ENCODE measurements at regions not wholly inside any gene's neighbourhood (a gene's known extent, or its start where the extent isn't known, plus 50 kb on each side); places are given as distances from the start of the nearest gene placed in this dataset.
"Not testable (repeated sequence)": the region's sequence is repeated elsewhere in the genome, so short reads cannot be mapped to it uniquely, and the experiment has no call there.

DNA sequence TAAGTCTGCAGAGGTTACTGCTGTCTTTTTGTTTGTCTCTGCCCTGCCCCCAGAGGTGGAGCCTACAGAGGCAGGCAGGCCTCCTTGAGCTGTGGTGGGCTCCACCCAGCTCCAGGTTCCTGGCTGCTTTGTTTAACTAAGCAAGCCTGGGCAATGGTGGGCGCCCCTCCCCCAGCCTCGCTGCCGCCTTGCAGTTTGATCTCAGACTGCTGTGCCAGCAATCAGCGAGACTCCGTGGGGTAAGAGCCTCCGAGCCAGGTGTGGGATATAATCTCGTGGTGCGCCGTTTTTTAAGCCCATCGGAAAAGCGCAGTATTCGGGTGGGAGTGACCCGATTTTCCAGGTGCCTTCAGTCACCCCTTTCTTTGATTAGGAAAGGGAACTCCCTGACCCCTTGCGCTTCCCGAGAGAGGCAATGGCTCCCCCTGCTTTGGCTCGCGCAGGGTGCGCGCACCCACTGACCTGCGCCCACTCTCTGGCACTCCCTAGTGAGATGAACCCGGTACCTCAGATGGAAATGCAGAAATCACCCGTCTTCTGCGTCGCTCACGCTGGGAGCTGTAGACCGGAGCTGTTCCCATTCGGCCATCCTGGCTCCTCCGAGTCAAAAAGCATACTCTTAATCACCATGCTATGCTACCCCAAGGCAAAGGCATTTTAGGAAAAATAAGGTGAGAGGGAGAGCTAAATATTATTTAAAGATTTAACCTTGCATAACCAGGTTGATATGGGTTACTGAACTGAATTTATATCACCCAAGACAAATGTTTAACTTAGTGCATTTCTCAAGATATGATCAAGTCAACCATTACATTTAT lies 96.8 kb downstream of the FANCF start:
- in situ Hi-C loops (cut with MboI); DNase-seq (ENCODE audit: low read depth, low spot score); RAD21 ChIA-PET (ENCODE audit: unreplicated experiment); H3K4me2 ChIP-seq (ENCODE audit: control insufficient read depth, insufficient read depth); H3K36me3 ChIP-seq (ENCODE audit: control insufficient read depth in 2 of 2, insufficient read depth in 2 of 2, low read length in 1 of 2); H3K27me3 ChIP-seq (replicated peaks in 1 of 2; ENCODE audit: control insufficient read depth in 2 of 2, insufficient read depth in 2 of 2, low read length in 1 of 2); POLR2A ChIA-PET; H3K9me3 ChIP-seq (replicated peaks; ENCODE audit: control insufficient read depth, insufficient read depth, low read length); H3K4me1 ChIP-seq (ENCODE audit: control insufficient read depth, insufficient read depth, low read length); H3K79me2 ChIP-seq (ENCODE audit: control insufficient read depth, insufficient read depth, low read length); ATAC-seq; intact Hi-C loops (cut with micrococcal nuclease; ENCODE audit: unreplicated experiment); H3K4me3 ChIP-seq; FAIRE-seq; H2AFZ ChIP-seq (ENCODE audit: control insufficient read depth, low read depth, low read length); SMC1A ChIA-PET (ENCODE audit: uncharacterized antibody, unreplicated experiment); H3K9ac ChIP-seq (ENCODE audit: control insufficient read depth, insufficient read depth, low read length); BruUV-seq (replicated peaks); H4K20me1 ChIP-seq (ENCODE audit: control insufficient read depth, insufficient read depth); H3K27ac ChIP-seq (ENCODE audit: control insufficient read depth, insufficient read depth); CTCF ChIA-PET: not testable (repeated sequence)
- 70% methylated on average over 18 of the region's 28 CpGs for WGBS (ENCODE audit: insufficient coverage, insufficient replicate concordance, low lambda C conversion rate, missing lambda C conversion rate)

DNA sequence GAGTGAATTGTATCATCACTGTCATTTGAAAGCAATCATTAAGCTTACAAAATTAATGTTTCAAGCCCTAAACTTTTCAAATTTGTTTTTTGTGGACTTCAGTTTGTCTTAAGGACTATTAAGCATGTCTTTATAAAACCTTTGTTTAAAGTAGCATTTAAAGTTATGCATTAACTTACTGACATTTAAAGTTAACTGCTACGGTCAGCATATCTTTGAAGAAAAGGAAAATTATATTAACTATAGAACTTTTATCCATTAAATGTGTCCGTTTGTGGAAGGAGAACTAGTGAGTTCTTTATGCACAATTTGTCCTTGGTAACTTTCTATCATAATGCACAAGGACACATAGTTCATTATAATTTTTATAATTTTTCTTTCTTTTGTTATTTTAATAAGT lies 103.4 kb downstream of the FANCF start:
- Histone ChIP-seq H3K4me1 (ENCODE audit: control insufficient read depth, insufficient read depth, low read length) (no peaks in the 10 kb centered on the region), H3K9me3 (replicated peaks; ENCODE audit: control insufficient read depth, insufficient read depth, low read length) (no peaks in the 10 kb centered on the region), H3K4me3 (no peak overlapping the region), H3K4me2 (ENCODE audit: control insufficient read depth, insufficient read depth) (no peak overlapping the region), H3K9ac (ENCODE audit: control insufficient read depth, insufficient read depth, low read length) (no peak overlapping the region), H2AFZ (ENCODE audit: control insufficient read depth, low read depth, low read length) (no peak overlapping the region), H3K79me2 (ENCODE audit: control insufficient read depth, insufficient read depth, low read length) (no peaks in the 10 kb centered on the region), H3K36me3 (ENCODE audit: control insufficient read depth in 2 of 2, insufficient read depth in 2 of 2, low read length in 1 of 2) (no peaks in the 10 kb centered on the region), H3K27me3 (replicated peaks in 1 of 2; ENCODE audit: control insufficient read depth in 2 of 2, insufficient read depth in 2 of 2, low read length in 1 of 2) (no peaks in the 10 kb centered on the region), H4K20me1 (ENCODE audit: control insufficient read depth, insufficient read depth) (no peaks in the 10 kb centered on the region), H3K27ac (ENCODE audit: control insufficient read depth, insufficient read depth) (no peak overlapping the region)
- POLR2A ChIA-PET: interaction anchor here (0.5 kb wide), 1 partner anchor 206 kb away, joined by 3 read pairs; no protein-coding TSS in a partner anchor
- 18% methylated on average over 2 of the region's 2 CpGs for WGBS (ENCODE audit: insufficient coverage, insufficient replicate concordance, low lambda C conversion rate, missing lambda C conversion rate)
- ATAC-seq (no peak), FAIRE-seq (no peak), DNase-seq (ENCODE audit: low read depth, low spot score) (no peak)
- RAD21 ChIA-PET (ENCODE audit: unreplicated experiment): no interaction called here
- no TSS peak for BruUV-seq (replicated peaks)
- in situ Hi-C loops (cut with MboI): no loop called here
- TF ChIP-seq BMI1 (IDR thresholded peaks at IDR 0.05; ENCODE audit: borderline replicate concordance) (no peak), YBX1 (IDR thresholded peaks at IDR 0.05) (no peak), FOXM1 (IDR thresholded peaks at IDR 0.05; ENCODE audit: low read depth, low read length) (no peak)
- CTCF ChIA-PET: no interaction called here
- SMC1A ChIA-PET (ENCODE audit: uncharacterized antibody, unreplicated experiment): no interaction called here
- intact Hi-C loops (cut with micrococcal nuclease; ENCODE audit: unreplicated experiment): no loop called here
